H1 (cell line): ENCODE measurements at regions not wholly inside any gene's neighbourhood (a gene's known extent, or its start where the extent isn't known, plus 50 kb on each side); places are given as distances from the start of the nearest gene placed in this dataset.

ENCODE experiments used
- ASH2L ChIP-seq: fragments of 200-600, 300-600 bp; sonication (generic); IDR thresholded peaks from one replicate; pipeline ENCODE4 v1.7.1; 2017; ENCODE audit warnings: low read length
- CBX5 ChIP-seq: fragments of 300-800, 300-1000 bp; sonication (generic); IDR thresholded peaks from 2 replicates; pipeline ENCODE4 v1.7.1; 2016; ENCODE audit warnings: antibody characterized with exemption, low read length, low read depth
- MAFK ChIP-seq: IDR thresholded peaks from 2 replicates; pipeline ENCODE4 v1.6.1; 2012; ENCODE audit warnings: low read depth, mild to moderate bottlenecking, improper control_type of control experiment, low read length
- RBBP5 ChIP-seq: IDR thresholded peaks from 2 replicates; pipeline ENCODE4 v1.7.1; 2012; ENCODE audit warnings: low read depth, mild to moderate bottlenecking, inconsistent platforms, low read length, moderate library complexity, borderline replicate concordance
- TF ChIP-seq, protein P1 (sequence below): fragments of 300-600 bp; sonication (generic); IDR thresholded peaks from 2 replicates; pipeline ENCODE4 v1.7.1; 2012; ENCODE audit warnings: low read length, moderate library complexity, mild to moderate bottlenecking, inconsistent platforms; ENCODE audit not compliant: insufficient replicate concordance

DNA sequence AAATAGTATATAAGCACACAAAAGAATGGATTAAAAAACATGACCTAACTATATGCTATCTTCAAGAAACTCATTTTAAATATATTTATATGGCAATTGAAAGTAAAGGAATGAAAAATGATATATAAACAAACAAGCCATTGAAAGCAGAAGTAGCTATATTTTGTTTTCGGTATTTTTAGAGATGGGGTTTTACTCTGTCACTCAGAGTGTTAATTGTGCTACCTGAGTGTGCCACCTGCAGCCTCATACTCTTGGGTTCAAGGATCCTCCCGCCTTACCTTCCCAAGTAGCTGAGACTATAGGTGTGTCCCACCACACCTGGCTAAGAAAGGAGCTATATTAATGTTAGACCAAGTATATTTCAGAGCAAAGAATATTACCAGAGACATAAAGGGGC, 624.1 kb downstream of the BUD13 start (continued):
- TF ChIP-seq, protein P1, sequence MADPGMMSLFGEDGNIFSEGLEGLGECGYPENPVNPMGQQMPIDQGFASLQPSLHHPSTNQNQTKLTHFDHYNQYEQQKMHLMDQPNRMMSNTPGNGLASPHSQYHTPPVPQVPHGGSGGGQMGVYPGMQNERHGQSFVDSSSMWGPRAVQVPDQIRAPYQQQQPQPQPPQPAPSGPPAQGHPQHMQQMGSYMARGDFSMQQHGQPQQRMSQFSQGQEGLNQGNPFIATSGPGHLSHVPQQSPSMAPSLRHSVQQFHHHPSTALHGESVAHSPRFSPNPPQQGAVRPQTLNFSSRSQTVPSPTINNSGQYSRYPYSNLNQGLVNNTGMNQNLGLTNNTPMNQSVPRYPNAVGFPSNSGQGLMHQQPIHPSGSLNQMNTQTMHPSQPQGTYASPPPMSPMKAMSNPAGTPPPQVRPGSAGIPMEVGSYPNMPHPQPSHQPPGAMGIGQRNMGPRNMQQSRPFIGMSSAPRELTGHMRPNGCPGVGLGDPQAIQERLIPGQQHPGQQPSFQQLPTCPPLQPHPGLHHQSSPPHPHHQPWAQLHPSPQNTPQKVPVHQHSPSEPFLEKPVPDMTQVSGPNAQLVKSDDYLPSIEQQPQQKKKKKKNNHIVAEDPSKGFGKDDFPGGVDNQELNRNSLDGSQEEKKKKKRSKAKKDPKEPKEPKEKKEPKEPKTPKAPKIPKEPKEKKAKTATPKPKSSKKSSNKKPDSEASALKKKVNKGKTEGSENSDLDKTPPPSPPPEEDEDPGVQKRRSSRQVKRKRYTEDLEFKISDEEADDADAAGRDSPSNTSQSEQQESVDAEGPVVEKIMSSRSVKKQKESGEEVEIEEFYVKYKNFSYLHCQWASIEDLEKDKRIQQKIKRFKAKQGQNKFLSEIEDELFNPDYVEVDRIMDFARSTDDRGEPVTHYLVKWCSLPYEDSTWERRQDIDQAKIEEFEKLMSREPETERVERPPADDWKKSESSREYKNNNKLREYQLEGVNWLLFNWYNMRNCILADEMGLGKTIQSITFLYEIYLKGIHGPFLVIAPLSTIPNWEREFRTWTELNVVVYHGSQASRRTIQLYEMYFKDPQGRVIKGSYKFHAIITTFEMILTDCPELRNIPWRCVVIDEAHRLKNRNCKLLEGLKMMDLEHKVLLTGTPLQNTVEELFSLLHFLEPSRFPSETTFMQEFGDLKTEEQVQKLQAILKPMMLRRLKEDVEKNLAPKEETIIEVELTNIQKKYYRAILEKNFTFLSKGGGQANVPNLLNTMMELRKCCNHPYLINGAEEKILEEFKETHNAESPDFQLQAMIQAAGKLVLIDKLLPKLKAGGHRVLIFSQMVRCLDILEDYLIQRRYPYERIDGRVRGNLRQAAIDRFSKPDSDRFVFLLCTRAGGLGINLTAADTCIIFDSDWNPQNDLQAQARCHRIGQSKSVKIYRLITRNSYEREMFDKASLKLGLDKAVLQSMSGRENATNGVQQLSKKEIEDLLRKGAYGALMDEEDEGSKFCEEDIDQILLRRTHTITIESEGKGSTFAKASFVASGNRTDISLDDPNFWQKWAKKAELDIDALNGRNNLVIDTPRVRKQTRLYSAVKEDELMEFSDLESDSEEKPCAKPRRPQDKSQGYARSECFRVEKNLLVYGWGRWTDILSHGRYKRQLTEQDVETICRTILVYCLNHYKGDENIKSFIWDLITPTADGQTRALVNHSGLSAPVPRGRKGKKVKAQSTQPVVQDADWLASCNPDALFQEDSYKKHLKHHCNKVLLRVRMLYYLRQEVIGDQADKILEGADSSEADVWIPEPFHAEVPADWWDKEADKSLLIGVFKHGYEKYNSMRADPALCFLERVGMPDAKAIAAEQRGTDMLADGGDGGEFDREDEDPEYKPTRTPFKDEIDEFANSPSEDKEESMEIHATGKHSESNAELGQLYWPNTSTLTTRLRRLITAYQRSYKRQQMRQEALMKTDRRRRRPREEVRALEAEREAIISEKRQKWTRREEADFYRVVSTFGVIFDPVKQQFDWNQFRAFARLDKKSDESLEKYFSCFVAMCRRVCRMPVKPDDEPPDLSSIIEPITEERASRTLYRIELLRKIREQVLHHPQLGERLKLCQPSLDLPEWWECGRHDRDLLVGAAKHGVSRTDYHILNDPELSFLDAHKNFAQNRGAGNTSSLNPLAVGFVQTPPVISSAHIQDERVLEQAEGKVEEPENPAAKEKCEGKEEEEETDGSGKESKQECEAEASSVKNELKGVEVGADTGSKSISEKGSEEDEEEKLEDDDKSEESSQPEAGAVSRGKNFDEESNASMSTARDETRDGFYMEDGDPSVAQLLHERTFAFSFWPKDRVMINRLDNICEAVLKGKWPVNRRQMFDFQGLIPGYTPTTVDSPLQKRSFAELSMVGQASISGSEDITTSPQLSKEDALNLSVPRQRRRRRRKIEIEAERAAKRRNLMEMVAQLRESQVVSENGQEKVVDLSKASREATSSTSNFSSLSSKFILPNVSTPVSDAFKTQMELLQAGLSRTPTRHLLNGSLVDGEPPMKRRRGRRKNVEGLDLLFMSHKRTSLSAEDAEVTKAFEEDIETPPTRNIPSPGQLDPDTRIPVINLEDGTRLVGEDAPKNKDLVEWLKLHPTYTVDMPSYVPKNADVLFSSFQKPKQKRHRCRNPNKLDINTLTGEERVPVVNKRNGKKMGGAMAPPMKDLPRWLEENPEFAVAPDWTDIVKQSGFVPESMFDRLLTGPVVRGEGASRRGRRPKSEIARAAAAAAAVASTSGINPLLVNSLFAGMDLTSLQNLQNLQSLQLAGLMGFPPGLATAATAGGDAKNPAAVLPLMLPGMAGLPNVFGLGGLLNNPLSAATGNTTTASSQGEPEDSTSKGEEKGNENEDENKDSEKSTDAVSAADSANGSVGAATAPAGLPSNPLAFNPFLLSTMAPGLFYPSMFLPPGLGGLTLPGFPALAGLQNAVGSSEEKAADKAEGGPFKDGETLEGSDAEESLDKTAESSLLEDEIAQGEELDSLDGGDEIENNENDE: no peak
- no peak for TF ChIP-seq MAFK
- TF ChIP-seq CBX5: no peak
- no peak for TF ChIP-seq RBBP5
- no peak for TF ChIP-seq ASH2L
- TF ChIP-seq, all 59 proteins: peak for 0
